ENCODE measurements at regions not wholly inside any gene's neighbourhood (a gene's known extent, or its start where the extent isn't known, plus 50 kb on each side); places are given as distances from the start of the nearest gene placed in this dataset.
"Not testable (repeated sequence)": the region's sequence is repeated elsewhere in the genome, so short reads cannot be mapped to it uniquely, and the experiment has no call there.

DNA sequence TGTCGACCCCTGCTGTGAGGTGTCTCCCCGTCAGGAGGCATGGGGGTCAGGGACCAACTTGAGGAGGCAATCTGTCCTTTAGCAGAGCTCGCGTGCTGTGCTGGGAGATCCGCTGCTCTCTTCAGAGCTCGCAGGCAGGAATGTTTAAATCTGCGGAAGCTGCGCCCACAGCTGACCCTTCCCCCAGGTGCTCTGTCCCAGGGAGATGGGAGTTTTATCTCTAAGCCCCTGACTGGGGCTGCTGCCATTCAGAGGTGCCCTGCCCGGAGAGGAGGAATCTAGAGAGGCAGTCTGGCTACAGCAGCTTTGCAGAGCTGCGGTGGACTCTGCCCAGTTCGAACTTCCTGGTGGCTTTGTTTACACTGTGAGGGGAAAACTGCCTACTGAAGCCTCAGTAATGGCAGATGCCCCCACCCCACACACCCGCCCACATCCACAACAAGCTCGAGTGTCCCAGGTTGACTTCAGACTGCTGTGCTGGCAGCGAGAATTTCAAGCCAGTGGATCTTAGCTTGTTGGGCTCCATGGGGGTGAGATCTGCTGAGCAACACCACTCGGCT is 133.1 kb downstream of the CENPC start:
- H3K36me3 ChIP-seq (replicated peaks; ENCODE audit: insufficient read depth, low read length); H3K4me2 ChIP-seq (ENCODE audit: low read depth, low read length); H3K9ac ChIP-seq (ENCODE audit: low read length); H3K79me2 ChIP-seq (ENCODE audit: low read length); H3K9me3 ChIP-seq (replicated peaks; ENCODE audit: insufficient read depth, low read length); DNase-seq; H3K27ac ChIP-seq (ENCODE audit: low read length); H3K9me2 ChIP-seq (replicated peaks; ENCODE audit: insufficient read depth, low read length); H3K4me3 ChIP-seq (ENCODE audit: low read length); H3K4me1 ChIP-seq (ENCODE audit: low read length); H4K20me1 ChIP-seq (ENCODE audit: insufficient read depth, low read length); H3K27me3 ChIP-seq (replicated peaks; ENCODE audit: insufficient read depth, low read length); H2AFZ ChIP-seq (ENCODE audit: low read length); H3F3A ChIP-seq (ENCODE audit: insufficient read depth, low read length): not testable (repeated sequence)

DNA sequence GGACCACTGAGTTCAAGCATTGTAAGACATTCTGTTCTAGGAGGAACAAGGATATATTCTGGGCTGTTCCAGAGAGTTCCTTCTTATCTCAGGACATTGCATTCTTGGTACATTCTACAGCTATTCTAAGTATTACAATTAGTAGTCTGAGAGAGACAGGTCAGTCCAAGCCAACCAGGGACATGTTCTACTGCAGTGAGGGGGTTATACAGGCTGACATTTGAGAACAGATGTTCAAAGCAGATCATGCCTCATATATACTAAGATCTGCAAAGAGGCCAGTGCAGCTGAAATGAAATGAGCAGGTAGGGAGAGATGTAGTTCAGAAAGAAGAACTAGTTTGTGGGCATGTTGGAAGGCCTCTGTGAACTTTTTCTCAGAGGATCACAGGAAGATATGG is 142.0 kb downstream of the CENPC start:
- H3K36me3 ChIP-seq (replicated peaks; ENCODE audit: insufficient read depth, low read length): no peaks in the 10 kb centered on the region
- H3K4me2 ChIP-seq (ENCODE audit: low read depth, low read length): no peak overlapping the region
- H2AFZ ChIP-seq (ENCODE audit: low read length): no peak overlapping the region

DNA sequence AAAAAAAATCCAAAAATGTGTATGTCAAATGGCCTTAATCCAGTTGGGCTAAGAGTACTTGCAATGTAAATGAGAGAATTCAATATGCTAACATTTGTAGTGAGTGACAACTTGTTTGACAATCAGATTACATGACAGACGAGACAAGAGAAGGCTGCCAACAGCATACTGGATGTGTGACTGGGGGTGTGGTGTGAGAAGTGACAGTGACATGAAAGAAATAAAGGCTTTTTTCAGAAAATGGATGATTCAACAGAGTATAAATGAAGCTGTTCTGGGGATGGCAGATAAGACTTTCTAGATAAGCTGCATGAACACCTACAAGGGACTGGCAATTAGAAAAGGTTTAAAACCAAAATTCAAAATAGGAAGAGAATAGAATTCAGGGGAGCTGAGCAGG is 143.4 kb downstream of the CENPC start:
- Histone ChIP-seq H3K4me3 (ENCODE audit: low read length) (no peak overlapping the region), H3K9me2 (replicated peaks; ENCODE audit: insufficient read depth, low read length) (no peaks in the 10 kb centered on the region), H3K27ac (ENCODE audit: low read length) (no peak overlapping the region), H3K27me3 (replicated peaks; ENCODE audit: insufficient read depth, low read length) (no peaks in the 10 kb centered on the region), H3K9ac (ENCODE audit: low read length) (no peak overlapping the region), H4K20me1 (ENCODE audit: insufficient read depth, low read length) (no peaks in the 10 kb centered on the region), H3F3A (ENCODE audit: insufficient read depth, low read length) (no peaks in the 10 kb centered on the region), H3K36me3 (replicated peaks; ENCODE audit: insufficient read depth, low read length) (no peaks in the 10 kb centered on the region), H2AFZ (ENCODE audit: low read length) (no peak overlapping the region), H3K4me1 (ENCODE audit: low read length) (no peaks in the 10 kb centered on the region), H3K4me2 (ENCODE audit: low read depth, low read length) (no peak overlapping the region), H3K79me2 (ENCODE audit: low read length) (no peaks in the 10 kb centered on the region), H3K9me3 (replicated peaks; ENCODE audit: insufficient read depth, low read length) (no peaks in the 10 kb centered on the region)
- DNase-seq: no peak
- TF ChIP-seq EZH2 (optimal IDR thresholded peaks at IDR 0.05; ENCODE audit: low read depth, low read length) (no peak), EZH2phosphoT487 (IDR thresholded peaks at IDR 0.05; ENCODE audit: low read length) (no peak)
- TF ChIP-seq, protein P1, sequence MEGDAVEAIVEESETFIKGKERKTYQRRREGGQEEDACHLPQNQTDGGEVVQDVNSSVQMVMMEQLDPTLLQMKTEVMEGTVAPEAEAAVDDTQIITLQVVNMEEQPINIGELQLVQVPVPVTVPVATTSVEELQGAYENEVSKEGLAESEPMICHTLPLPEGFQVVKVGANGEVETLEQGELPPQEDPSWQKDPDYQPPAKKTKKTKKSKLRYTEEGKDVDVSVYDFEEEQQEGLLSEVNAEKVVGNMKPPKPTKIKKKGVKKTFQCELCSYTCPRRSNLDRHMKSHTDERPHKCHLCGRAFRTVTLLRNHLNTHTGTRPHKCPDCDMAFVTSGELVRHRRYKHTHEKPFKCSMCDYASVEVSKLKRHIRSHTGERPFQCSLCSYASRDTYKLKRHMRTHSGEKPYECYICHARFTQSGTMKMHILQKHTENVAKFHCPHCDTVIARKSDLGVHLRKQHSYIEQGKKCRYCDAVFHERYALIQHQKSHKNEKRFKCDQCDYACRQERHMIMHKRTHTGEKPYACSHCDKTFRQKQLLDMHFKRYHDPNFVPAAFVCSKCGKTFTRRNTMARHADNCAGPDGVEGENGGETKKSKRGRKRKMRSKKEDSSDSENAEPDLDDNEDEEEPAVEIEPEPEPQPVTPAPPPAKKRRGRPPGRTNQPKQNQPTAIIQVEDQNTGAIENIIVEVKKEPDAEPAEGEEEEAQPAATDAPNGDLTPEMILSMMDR (IDR thresholded peaks at IDR 0.05; ENCODE audit: low read length): no peak

More for the DNA sequence above, 142.0 kb downstream of the CENPC start:
- Histone ChIP-seq H3K9ac (ENCODE audit: low read length) (no peak overlapping the region), H3K4me1 (ENCODE audit: low read length) (no peaks in the 10 kb centered on the region), H3K27ac (ENCODE audit: low read length) (no peak overlapping the region), H3K4me3 (ENCODE audit: low read length) (no peak overlapping the region), H3K9me2 (replicated peaks; ENCODE audit: insufficient read depth, low read length) (no peaks in the 10 kb centered on the region), H3K27me3 (replicated peaks; ENCODE audit: insufficient read depth, low read length) (no peaks in the 10 kb centered on the region), H3F3A (ENCODE audit: insufficient read depth, low read length) (no peaks in the 10 kb centered on the region), H4K20me1 (ENCODE audit: insufficient read depth, low read length) (no peaks in the 10 kb centered on the region), H3K9me3 (replicated peaks; ENCODE audit: insufficient read depth, low read length) (no peaks in the 10 kb centered on the region), H3K79me2 (ENCODE audit: low read length) (no peaks in the 10 kb centered on the region)
- no peak for DNase-seq
- TF ChIP-seq EZH2 (optimal IDR thresholded peaks at IDR 0.05; ENCODE audit: low read depth, low read length) (no peak), EZH2phosphoT487 (IDR thresholded peaks at IDR 0.05; ENCODE audit: low read length) (no peak)
- TF ChIP-seq, protein P1 (IDR thresholded peaks at IDR 0.05; ENCODE audit: low read length): no peak

DNA sequence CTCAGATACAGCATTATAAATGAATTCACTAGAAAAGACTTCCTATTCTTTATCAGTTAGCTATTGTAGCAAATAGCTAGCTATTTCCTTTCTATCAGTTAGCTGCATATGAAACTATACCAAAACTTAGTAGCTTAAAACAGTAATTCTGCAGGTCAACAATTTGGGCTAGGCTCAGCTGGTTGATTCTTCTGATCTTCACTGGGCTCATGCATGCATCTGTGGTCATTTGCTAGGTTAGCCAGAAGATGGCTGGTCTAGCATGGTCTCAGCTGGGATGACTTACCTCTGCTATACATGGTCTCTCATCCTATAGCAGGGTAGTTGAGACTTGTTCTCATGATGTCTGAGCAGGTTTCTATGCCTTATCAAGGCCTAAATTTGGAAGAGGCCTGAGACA is 147.4 kb downstream of the CENPC start:
- H3K4me3 ChIP-seq (ENCODE audit: low read length): no peak overlapping the region
- no peaks in the 10 kb centered on the region for H3K9me2 ChIP-seq (replicated peaks; ENCODE audit: insufficient read depth, low read length)
- H3K4me2 ChIP-seq (ENCODE audit: low read depth, low read length): no peak overlapping the region
- H3K27ac ChIP-seq (ENCODE audit: low read length): no peak overlapping the region
- no peaks in the 10 kb centered on the region for H3K79me2 ChIP-seq (ENCODE audit: low read length)
- H3K9me3 ChIP-seq (replicated peaks; ENCODE audit: insufficient read depth, low read length): no peaks in the 10 kb centered on the region
- H3K36me3 ChIP-seq (replicated peaks; ENCODE audit: insufficient read depth, low read length): no peaks in the 10 kb centered on the region
- no peak overlapping the region for H3K9ac ChIP-seq (ENCODE audit: low read length)
- H3K4me1 ChIP-seq (ENCODE audit: low read length): no peaks in the 10 kb centered on the region
- H3K27me3 ChIP-seq (replicated peaks; ENCODE audit: insufficient read depth, low read length): no peaks in the 10 kb centered on the region
- TF ChIP-seq EZH2phosphoT487 (IDR thresholded peaks at IDR 0.05; ENCODE audit: low read length): no peak
- no peak for TF ChIP-seq EZH2 (optimal IDR thresholded peaks at IDR 0.05; ENCODE audit: low read depth, low read length)
- TF ChIP-seq, protein P1 (IDR thresholded peaks at IDR 0.05; ENCODE audit: low read length): no peak
- no peaks in the 10 kb centered on the region for H4K20me1 ChIP-seq (ENCODE audit: insufficient read depth, low read length)
- no peak for DNase-seq
- H3F3A ChIP-seq (ENCODE audit: insufficient read depth, low read length): no peaks in the 10 kb centered on the region
- no peak overlapping the region for H2AFZ ChIP-seq (ENCODE audit: low read length)

Measured in MM.1S (cell line).